ENCODE measurements at regions not wholly inside any gene's neighbourhood (a gene's known extent, or its start where the extent isn't known, plus 50 kb on each side); places are given as distances from the start of the nearest gene placed in this dataset.
"Not testable (repeated sequence)": the region's sequence is repeated elsewhere in the genome, so short reads cannot be mapped to it uniquely, and the experiment has no call there.

GRCh38 chr3:159501029-159501428 lies 487.6 kb upstream of the IL12A start:
- DNase-seq (ENCODE audit: low read depth in 2 of 3, low spot score in 2 of 3), result no peak

- DNase-seq (ENCODE audit: low read depth in 2 of 3, low spot score in 2 of 3), result no peak
These were observed 485.6 kb upstream of the IL12A start for GRCh38 chr3:159502986-159503385.

GRCh38 chr3:159510988-159511387 lies 477.6 kb upstream of the IL12A start:
- not testable (repeated sequence) for DNase-seq (ENCODE audit: low read depth in 2 of 3, low spot score in 2 of 3)

GRCh38 chr3:159513444-159513843 lies 475.2 kb upstream of the IL12A start:
- no peak for DNase-seq (ENCODE audit: low read depth in 2 of 3, low spot score in 2 of 3)

- DNase-seq (ENCODE audit: low read depth in 2 of 3, low spot score in 2 of 3), result no peak
These were observed 474.7 kb upstream of the IL12A start for GRCh38 chr3:159513867-159514380.

- no peak for DNase-seq (ENCODE audit: low read depth in 2 of 3, low spot score in 2 of 3)
These were observed 471.5 kb upstream of the IL12A start for GRCh38 chr3:159517105-159517504.

GRCh38 chr3:159520638-159521037 lies 468.0 kb upstream of the IL12A start:
- DNase-seq (ENCODE audit: low read depth in 2 of 3, low spot score in 2 of 3), result no peak

- DNase-seq (ENCODE audit: low read depth in 2 of 3, low spot score in 2 of 3), result no peak
These were observed 466.4 kb upstream of the IL12A start for GRCh38 chr3:159522276-159522675.

GRCh38 chr3:159528251-159528895 lies 460.3 kb upstream of the IL12A start:
- DNase-seq (ENCODE audit: low read depth in 2 of 3, low spot score in 2 of 3), result no peak

- DNase-seq (ENCODE audit: low read depth in 2 of 3, low spot score in 2 of 3), result no peak
These were observed 456.1 kb upstream of the IL12A start for GRCh38 chr3:159532577-159532976.

GRCh38 chr3:159534496-159534895 lies 454.1 kb upstream of the IL12A start:
- no peak for DNase-seq (ENCODE audit: low read depth in 2 of 3, low spot score in 2 of 3)

- DNase-seq (ENCODE audit: low read depth in 2 of 3, low spot score in 2 of 3), result no peak
These were observed 451.8 kb upstream of the IL12A start for GRCh38 chr3:159536876-159537275.

GRCh38 chr3:159538507-159538906 lies 450.1 kb upstream of the IL12A start:
- DNase-seq (ENCODE audit: low read depth in 2 of 3, low spot score in 2 of 3), result no peak

- DNase-seq (ENCODE audit: low read depth in 2 of 3, low spot score in 2 of 3), result no peak
These were observed 447.6 kb upstream of the IL12A start for GRCh38 chr3:159540882-159541495.

GRCh38 chr3:159548675-159549335 lies 439.8 kb upstream of the IL12A start:
- no peak for DNase-seq (ENCODE audit: low read depth in 2 of 3, low spot score in 2 of 3)

GRCh38 chr3:159555205-159555604 lies 433.4 kb upstream of the IL12A start:
- DNase-seq (ENCODE audit: low read depth in 2 of 3, low spot score in 2 of 3), result no peak

- DNase-seq (ENCODE audit: low read depth in 2 of 3, low spot score in 2 of 3), result no peak
These were observed 428.9 kb upstream of the IL12A start for GRCh38 chr3:159559771-159560170.

- no peak for DNase-seq (ENCODE audit: low read depth in 2 of 3, low spot score in 2 of 3)
These were observed 428.2 kb upstream of the IL12A start for GRCh38 chr3:159560214-159560979.

- DNase-seq (ENCODE audit: low read depth in 2 of 3, low spot score in 2 of 3), result no peak
These were observed 423.3 kb upstream of the IL12A start for GRCh38 chr3:159565313-159565712.

GRCh38 chr3:159583662-159584061 lies 405.0 kb upstream of the IL12A start:
- DNase-seq (ENCODE audit: low read depth in 2 of 3, low spot score in 2 of 3), result no peak

GRCh38 chr3:159584421-159584820 lies 404.2 kb upstream of the IL12A start:
- no peak for DNase-seq (ENCODE audit: low read depth in 2 of 3, low spot score in 2 of 3)

Measured in hematopoietic multipotent progenitor cell (in vitro differentiated cells).